Inflammatory macrophage treated with lipopolysaccharide for 1 hour (primary cell): ENCODE measurements at regions not wholly inside any gene's neighbourhood (a gene's known extent, or its start where the extent isn't known, plus 50 kb on each side); places are given as distances from the start of the nearest gene placed in this dataset.
"Not testable (repeated sequence)": the region's sequence is repeated elsewhere in the genome, so short reads cannot be mapped to it uniquely, and the experiment has no call there.

Experiments used
- DNase-seq, 2 donors: peaks; one replicate each; pipeline ENCODE4 v3.0.0-alpha.2; 2020 to 2022

- DNase-seq, result not testable (repeated sequence)
These were observed 77.5 kb downstream of the SNX5 start for GRCh38 chr20:17891131-17891530.

DNA sequence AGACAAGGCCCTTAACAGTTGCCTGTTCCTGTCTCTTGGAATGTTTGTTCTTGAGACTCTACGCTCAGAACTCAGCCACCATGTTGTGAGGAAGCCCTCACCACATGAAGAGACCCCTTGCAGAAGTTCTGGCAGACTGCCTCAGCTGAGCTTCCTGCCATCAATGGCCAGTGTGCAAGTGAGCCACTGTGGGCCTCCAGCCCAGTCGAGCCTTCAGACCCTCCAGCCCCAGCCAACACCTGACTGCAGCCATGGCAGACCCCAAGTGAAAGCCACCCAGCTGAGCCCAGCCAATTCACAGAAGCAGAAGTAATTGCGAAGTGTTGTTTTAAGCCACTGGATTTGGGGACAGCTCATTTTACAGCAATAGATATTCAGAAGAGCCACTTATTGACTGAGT, 78.3 kb downstream of the SNX5 start:
- no peak for DNase-seq

DNA sequence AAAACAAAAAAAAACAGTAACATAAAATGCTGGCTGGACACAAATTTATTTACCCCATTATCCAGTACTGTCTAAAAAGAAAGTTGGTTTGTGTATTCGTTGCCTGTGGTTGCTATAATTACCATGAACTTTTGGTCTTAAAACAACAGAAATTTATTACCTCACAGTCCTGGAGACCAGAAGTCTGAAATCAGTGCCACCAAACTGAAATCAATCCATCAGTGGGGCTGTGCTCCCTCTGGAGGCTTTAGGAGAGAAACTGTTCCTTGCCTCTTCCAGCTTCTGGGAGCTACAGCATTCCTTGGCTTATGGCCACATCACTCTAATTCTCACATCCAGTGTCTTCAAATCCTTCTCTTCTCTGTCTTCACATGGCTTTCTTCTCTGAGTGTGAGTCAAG, 79.4 kb downstream of the SNX5 start:
- DNase-seq, result no peak

DNA sequence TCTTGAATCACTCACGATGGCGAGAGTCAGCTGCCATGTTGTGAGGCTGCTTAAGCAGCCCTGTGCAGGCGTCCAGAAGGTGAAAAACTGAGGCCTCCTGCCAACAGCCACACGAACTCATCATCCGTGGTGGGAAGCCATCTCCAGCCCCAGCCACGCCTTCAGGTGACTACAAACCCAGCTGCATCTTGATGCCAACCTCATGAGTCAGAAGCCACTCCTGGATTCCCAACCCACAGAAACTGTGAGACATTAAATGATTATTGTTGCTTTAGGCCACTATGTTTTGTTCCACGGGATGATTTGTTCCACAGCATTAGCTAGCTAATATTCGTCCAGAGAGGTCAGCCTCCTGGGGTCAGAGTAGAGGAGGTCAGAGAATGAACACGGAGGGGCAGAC, 80.5 kb downstream of the SNX5 start:
- no peak for DNase-seq

DNA sequence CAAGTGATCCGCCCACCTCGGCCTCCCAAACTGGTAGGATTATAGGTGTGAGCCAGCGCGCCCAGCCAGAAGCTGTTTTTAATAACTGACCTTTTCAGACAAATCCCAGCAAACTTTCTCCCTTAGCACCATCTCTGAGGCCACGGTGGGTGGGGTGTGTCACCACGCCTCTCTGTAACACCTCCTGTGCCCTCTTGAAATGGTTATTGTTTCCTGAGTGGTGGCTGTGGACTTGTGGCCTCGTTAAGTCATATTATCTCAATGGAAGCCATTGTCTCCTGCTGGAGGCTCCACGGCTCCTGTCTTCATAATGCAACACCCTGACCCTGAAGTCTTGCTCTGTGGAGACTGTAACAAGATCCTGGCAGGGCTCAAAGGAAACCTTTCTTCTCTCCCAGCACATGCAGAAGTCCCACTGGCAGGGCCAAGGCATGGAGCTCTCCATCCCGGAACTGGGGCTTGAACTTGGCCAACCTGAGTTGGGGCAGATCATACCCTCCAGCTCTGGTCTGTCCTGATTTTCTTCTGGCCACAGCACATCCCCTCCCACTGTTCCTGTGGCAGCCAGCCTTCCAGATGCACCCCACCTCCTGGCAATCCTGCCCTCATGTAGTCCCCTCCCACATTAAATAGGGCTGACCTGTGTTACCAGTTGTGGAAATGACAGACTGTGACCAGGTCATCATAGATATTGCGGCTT, 81.1 kb downstream of the SNX5 start:
- DNase-seq, result no peak

GRCh38 chr20:17885544-17885943, 83.0 kb downstream of the SNX5 start:
- peak; percentile 66 to 73 for DNase-seq

- DNase-seq, result no peak
These were observed 83.5 kb downstream of the SNX5 start for GRCh38 chr20:17885076-17885475.

GRCh38 chr20:17884307-17885003, 84.1 kb downstream of the SNX5 start:
- no peak for DNase-seq

GRCh38 chr20:17883592-17884306, 84.8 kb downstream of the SNX5 start:
- no peak for DNase-seq

- no peak for DNase-seq
These were observed 85.6 kb downstream of the SNX5 start for GRCh38 chr20:17882834-17883591.

DNA sequence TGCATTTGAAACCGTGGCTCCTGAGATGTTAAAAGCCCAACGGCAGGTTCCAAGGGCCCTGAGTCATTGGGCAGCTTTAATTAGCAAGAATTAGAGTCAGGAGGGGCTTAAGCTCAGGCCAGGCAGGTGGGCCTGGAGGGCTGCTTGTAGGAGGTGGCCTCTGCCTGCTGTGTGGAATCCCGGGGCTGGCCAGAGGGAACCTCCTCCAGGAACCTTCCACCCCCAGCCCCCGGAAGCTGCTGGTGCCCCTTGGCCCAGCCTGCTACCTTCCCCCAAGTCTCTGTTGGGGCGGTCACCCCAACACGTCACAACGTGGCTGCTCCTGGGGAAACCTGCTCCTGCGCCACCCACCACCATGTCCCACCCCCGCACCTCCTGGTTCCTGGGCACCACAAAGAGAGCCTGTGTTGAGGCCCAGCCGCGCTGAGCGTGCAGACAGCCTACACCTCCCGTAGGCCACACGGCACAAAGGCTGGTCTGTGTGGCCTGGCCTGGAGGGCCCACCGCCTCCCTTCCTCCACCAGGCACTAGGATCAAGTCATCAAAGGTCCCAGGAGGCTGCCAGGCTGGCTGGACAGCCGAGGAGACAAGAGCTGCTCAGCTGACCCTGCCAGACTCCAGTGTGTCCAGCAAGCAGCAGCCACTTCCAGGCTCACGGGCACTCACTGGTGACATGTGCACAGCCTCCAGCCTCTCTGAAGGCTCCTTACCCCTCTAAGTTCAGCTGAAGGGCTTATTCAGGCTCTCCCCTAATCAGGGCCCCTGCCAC, 86.3 kb downstream of the SNX5 start:
- no peak for DNase-seq

DNA sequence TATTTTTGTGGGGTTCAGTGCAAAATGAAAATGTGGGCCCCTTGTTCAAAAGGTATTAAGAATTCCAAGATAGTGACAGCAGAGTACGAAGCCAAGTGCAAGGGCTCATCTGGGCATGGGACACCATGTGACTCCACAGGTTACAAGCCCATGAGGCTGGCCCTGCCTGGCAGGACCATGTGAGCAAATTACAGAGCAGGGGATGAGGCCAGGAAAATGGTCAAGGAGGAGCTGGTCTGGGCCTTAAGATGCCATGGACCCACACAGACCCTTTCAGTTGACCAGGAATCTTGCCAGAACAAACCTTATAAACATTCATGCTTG, 86.9 kb downstream of the SNX5 start:
- DNase-seq, result no peak

DNA sequence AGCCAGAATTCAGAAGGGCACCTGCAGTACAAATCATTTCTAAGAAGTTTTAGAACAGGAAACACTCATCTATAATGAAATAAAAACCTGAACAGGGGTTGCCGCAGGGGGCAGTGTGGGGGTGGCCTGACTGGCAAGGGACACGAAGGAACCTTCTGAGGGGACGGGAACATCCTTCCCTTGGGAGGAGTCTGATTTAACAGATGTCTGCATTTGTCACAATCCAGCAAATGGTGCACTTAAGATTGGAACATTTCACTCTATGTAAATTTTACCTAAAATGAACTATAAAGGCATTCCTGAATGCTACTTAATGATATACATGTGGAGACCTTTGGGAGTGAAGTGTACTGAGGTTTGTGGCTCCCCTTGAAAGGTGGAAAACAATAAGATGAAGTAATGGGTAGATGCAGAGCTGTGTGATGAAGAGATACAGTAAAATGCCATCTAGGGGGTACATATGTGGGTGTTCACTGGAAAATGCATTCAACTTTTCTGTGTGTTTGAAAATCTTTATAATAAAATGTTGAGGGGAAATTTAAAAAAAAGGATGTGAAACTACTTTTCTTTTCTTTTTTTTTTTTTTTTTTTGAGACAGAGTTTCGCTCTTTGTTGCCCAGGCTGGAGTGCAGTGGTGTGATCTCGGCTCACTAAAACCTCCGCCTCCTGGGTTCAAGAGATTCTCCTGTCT, 89.5 kb downstream of the SNX5 start:
- DNase-seq, result no peak

- no peak for DNase-seq
These were observed 90.3 kb downstream of the SNX5 start for GRCh38 chr20:17878069-17878911.

- DNase-seq, result no peak
These were observed 92.6 kb downstream of the SNX5 start for GRCh38 chr20:17875981-17876385.

- no peak for DNase-seq
These were observed 93.3 kb downstream of the SNX5 start for GRCh38 chr20:17875106-17875980.

DNA sequence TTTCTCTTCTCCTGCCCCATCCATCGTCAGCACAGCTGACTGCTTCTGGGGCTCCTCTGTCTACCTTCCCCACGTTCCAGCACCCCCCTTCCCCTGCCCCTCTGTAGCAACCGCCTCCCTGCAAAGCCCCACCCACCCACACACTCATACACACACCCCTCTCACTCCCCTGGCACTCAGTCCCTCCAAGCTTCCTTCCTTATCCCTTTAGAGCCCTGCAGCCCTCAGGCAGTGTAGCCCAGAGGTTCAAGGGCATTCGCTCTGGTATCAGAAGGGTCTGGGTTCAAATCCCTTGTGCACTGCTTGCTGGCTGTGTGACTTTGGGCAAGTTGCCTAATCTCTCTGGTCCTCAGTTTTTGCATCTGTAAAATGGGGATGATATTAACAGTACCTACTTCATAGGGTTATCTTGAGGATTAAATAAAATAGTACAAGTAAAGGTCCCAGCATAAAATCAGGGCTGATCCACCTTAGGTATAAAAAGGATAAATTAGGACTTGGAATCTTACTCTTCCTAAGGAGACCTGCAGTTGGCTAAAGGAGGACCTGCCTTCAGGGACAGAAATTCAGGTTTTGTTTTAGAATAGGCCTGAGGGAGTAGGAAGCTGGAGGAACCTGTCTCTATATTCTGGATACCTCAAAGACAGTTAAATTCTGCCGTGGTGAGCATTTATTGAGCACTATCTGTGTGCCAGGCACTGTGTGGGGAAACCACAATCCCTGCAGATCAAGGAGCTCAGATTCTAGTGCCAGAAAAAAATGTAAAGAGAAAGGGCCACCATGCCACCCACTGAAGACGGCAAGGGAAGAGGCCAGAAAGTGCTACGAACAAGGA, 94.1 kb downstream of the SNX5 start:
- no peak for DNase-seq

GRCh38 chr20:17873410-17874270, 95.0 kb downstream of the SNX5 start:
- DNase-seq, result no peak
